HG02610 (cell line): ENCODE measurements at regions not wholly inside any gene's neighbourhood (a gene's known extent, or its start where the extent isn't known, plus 50 kb on each side); places are given as distances from the start of the nearest gene placed in this dataset.

Source experiments
- ATAC-seq: cut with Tn5 transposase; IDR thresholded peaks from one replicate; pipeline ENCODE4 v1.9.1; 2021; ENCODE audit warnings: mild to moderate bottlenecking, moderate library complexity; ENCODE audit not compliant: unreplicated experiment

GRCh38 chr9:87236546-87236945 is 261.1 kb upstream of the DAPK1 start:
- ATAC-seq = no peak

GRCh38 chr9:87237336-87237735 is 260.3 kb upstream of the DAPK1 start:
- ATAC-seq = no peak

GRCh38 chr9:87238545-87238944 is 259.1 kb upstream of the DAPK1 start:
- no peak for ATAC-seq

- ATAC-seq = no peak
Measured at GRCh38 chr9:87239312-87239711, 258.4 kb upstream of the DAPK1 start.

- ATAC-seq = no peak
Measured at GRCh38 chr9:87243602-87244001, 254.1 kb upstream of the DAPK1 start.

GRCh38 chr9:87245271-87245670 is 252.4 kb upstream of the DAPK1 start:
- no peak for ATAC-seq

- ATAC-seq = no peak
Measured at GRCh38 chr9:87247097-87247496, 250.6 kb upstream of the DAPK1 start.

GRCh38 chr9:87249029-87249428 is 248.6 kb upstream of the DAPK1 start:
- ATAC-seq = no peak

GRCh38 chr9:87250205-87250604 is 247.5 kb upstream of the DAPK1 start:
- no peak for ATAC-seq

- ATAC-seq = no peak
Measured at GRCh38 chr9:87255431-87256155, 242.1 kb upstream of the DAPK1 start.

GRCh38 chr9:87256973-87257372 is 240.7 kb upstream of the DAPK1 start:
- ATAC-seq = no peak

GRCh38 chr9:87259543-87260518 is 237.8 kb upstream of the DAPK1 start:
- peak; percentile 72 for ATAC-seq

- ATAC-seq = no peak
Measured at GRCh38 chr9:87263291-87263690, 234.4 kb upstream of the DAPK1 start.

GRCh38 chr9:87266697-87267096 is 231.0 kb upstream of the DAPK1 start:
- no peak for ATAC-seq

GRCh38 chr9:87267251-87268070 is 230.2 kb upstream of the DAPK1 start:
- ATAC-seq = no peak

- no peak for ATAC-seq
Measured at GRCh38 chr9:87269296-87270176, 228.1 kb upstream of the DAPK1 start.

GRCh38 chr9:87270221-87270847 is 227.3 kb upstream of the DAPK1 start:
- no peak for ATAC-seq

GRCh38 chr9:87270848-87271234 is 226.8 kb upstream of the DAPK1 start:
- ATAC-seq = no peak

GRCh38 chr9:87271696-87272477 is 225.8 kb upstream of the DAPK1 start:
- ATAC-seq = peak; percentile 46
